ENCODE measurements at regions not wholly inside any gene's neighbourhood (a gene's known extent, or its start where the extent isn't known, plus 50 kb on each side); places are given as distances from the start of the nearest gene placed in this dataset.

DNA sequence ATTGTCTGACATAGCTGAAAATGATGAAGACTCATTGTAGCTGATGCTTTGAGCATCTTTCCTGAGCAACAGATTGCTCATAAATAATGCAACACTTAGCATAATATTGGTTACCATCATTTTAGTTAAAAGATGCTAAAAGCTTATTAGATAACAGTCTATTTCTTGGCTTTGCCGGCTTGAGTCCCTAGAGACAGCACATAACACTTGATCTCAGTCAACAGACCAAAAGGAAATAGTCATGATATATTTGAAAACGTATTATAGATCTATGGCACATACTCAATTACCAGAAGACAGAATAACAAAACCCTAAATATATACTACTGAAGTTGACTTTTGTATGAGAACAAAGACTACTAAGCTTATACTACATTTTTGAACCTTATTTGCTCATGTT, 846.7 kb upstream of the EPHA5 start:
- H3K36me3 ChIP-seq (replicated peaks; ENCODE audit: insufficient read depth, low read length): no peaks in the 10 kb centered on the region
- no peaks in the 10 kb centered on the region for H3K4me1 ChIP-seq (ENCODE audit: low read length)
- DNase-seq: no peak
- H3K27me3 ChIP-seq (replicated peaks; ENCODE audit: insufficient read depth, low read length): no peaks in the 10 kb centered on the region
- no peak overlapping the region for H2AFZ ChIP-seq (ENCODE audit: low read length)
- H3K27ac ChIP-seq (ENCODE audit: low read length): no peak overlapping the region
- H4K20me1 ChIP-seq (ENCODE audit: insufficient read depth, low read length): no peaks in the 10 kb centered on the region
- H3K9ac ChIP-seq (ENCODE audit: low read length): no peak overlapping the region
- no peak overlapping the region for H3K4me2 ChIP-seq (ENCODE audit: low read depth, low read length)
- no peaks in the 10 kb centered on the region for H3K79me2 ChIP-seq (ENCODE audit: low read length)
- no peak for TF ChIP-seq EZH2phosphoT487 (IDR thresholded peaks at IDR 0.05; ENCODE audit: low read length)
- no peaks in the 10 kb centered on the region for H3F3A ChIP-seq (ENCODE audit: insufficient read depth, low read length)
- no peak overlapping the region for H3K4me3 ChIP-seq (ENCODE audit: low read length)
- H3K9me3 ChIP-seq (replicated peaks; ENCODE audit: insufficient read depth, low read length): no peaks in the 10 kb centered on the region
- no peaks in the 10 kb centered on the region for H3K9me2 ChIP-seq (replicated peaks; ENCODE audit: insufficient read depth, low read length)

DNA sequence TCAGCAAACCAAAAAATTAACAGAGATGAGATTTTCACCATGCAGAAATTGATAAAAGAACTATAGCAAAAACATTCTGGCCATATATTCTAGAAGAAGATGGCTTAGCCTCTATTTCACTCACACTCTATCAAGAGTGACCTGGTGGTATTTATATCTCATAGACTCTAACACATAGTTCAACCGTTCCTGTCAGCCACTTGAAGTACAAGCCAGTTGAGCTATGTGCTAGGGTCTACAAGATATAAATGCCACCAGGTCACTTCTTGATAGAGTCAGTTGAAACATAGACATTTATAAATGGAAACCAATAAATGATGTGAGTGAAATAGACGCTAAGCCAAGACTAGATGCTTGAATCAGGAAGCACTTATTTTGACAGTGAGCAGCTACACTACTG, 836.7 kb upstream of the EPHA5 start:
- no peaks in the 10 kb centered on the region for H3K9me2 ChIP-seq (replicated peaks; ENCODE audit: insufficient read depth, low read length)
- no peaks in the 10 kb centered on the region for H3K79me2 ChIP-seq (ENCODE audit: low read length)
- no peaks in the 10 kb centered on the region for H3F3A ChIP-seq (ENCODE audit: insufficient read depth, low read length)
- H3K4me2 ChIP-seq (ENCODE audit: low read depth, low read length): no peak overlapping the region
- H3K4me3 ChIP-seq (ENCODE audit: low read length): no peak overlapping the region
- H3K27me3 ChIP-seq (replicated peaks; ENCODE audit: insufficient read depth, low read length): no peaks in the 10 kb centered on the region
- H3K9me3 ChIP-seq (replicated peaks; ENCODE audit: insufficient read depth, low read length): no peaks in the 10 kb centered on the region
- no peak overlapping the region for H2AFZ ChIP-seq (ENCODE audit: low read length)
- no peak for DNase-seq
- TF ChIP-seq EZH2 (optimal IDR thresholded peaks at IDR 0.05; ENCODE audit: low read depth, low read length) (no peak), EZH2phosphoT487 (IDR thresholded peaks at IDR 0.05; ENCODE audit: low read length) (no peak)
- TF ChIP-seq, protein P1, sequence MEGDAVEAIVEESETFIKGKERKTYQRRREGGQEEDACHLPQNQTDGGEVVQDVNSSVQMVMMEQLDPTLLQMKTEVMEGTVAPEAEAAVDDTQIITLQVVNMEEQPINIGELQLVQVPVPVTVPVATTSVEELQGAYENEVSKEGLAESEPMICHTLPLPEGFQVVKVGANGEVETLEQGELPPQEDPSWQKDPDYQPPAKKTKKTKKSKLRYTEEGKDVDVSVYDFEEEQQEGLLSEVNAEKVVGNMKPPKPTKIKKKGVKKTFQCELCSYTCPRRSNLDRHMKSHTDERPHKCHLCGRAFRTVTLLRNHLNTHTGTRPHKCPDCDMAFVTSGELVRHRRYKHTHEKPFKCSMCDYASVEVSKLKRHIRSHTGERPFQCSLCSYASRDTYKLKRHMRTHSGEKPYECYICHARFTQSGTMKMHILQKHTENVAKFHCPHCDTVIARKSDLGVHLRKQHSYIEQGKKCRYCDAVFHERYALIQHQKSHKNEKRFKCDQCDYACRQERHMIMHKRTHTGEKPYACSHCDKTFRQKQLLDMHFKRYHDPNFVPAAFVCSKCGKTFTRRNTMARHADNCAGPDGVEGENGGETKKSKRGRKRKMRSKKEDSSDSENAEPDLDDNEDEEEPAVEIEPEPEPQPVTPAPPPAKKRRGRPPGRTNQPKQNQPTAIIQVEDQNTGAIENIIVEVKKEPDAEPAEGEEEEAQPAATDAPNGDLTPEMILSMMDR (IDR thresholded peaks at IDR 0.05; ENCODE audit: low read length): no peak
- H3K9ac ChIP-seq (ENCODE audit: low read length): no peak overlapping the region
- no peaks in the 10 kb centered on the region for H4K20me1 ChIP-seq (ENCODE audit: insufficient read depth, low read length)
- no peak overlapping the region for H3K27ac ChIP-seq (ENCODE audit: low read length)
- no peaks in the 10 kb centered on the region for H3K36me3 ChIP-seq (replicated peaks; ENCODE audit: insufficient read depth, low read length)
- no peaks in the 10 kb centered on the region for H3K4me1 ChIP-seq (ENCODE audit: low read length)

DNA sequence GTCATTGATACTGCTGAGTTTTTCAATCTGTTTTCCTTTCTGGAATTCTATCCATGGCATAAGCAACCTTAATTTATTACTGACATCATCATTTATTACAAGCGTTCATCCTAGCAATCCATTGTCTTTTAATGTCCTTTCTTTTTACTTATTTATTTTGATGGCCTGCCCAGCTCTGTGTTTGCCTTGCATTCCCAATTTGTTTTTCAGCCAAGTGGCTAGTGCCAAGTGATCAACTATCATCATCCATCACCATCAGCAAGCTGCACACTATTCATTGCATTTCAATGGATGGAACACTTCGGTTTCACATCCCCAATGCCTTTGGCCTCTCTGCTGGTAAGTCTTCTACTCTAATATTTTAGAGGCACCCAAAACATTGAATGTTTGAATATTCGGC, 831.7 kb upstream of the EPHA5 start:
- no peak overlapping the region for H3K4me2 ChIP-seq (ENCODE audit: low read depth, low read length)
- TF ChIP-seq EZH2phosphoT487 (IDR thresholded peaks at IDR 0.05; ENCODE audit: low read length): no peak
- TF ChIP-seq EZH2 (optimal IDR thresholded peaks at IDR 0.05; ENCODE audit: low read depth, low read length): no peak
- TF ChIP-seq, protein P1 (IDR thresholded peaks at IDR 0.05; ENCODE audit: low read length): no peak

DNA sequence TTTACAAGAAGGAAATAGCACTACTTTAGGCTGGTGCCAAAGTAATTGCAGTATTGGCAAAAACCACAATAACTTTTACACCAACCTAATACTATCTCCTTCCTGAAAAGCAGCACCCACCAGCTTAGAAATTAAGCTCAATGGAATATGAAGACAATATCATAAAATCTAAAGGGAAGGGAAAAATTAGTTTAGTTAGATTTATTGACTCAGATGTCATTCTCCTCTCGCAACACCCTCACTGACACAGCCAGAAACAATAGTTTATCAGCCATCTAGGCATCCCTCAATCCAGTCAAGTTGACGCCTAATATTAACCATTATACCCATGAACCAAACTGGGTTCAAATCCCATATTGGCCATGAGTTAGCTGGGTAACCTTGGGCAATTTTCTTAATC, 820.4 kb upstream of the EPHA5 start:
- H3K4me3 ChIP-seq (ENCODE audit: low read length): no peak overlapping the region
- H2AFZ ChIP-seq (ENCODE audit: low read length): no peak overlapping the region
- no peak overlapping the region for H3K27ac ChIP-seq (ENCODE audit: low read length)
- no peaks in the 10 kb centered on the region for H3K36me3 ChIP-seq (replicated peaks; ENCODE audit: insufficient read depth, low read length)
- no peak for DNase-seq
- no peaks in the 10 kb centered on the region for H3K27me3 ChIP-seq (replicated peaks; ENCODE audit: insufficient read depth, low read length)
- no peaks in the 10 kb centered on the region for H3K9me2 ChIP-seq (replicated peaks; ENCODE audit: insufficient read depth, low read length)
- TF ChIP-seq, protein P1 (IDR thresholded peaks at IDR 0.05; ENCODE audit: low read length): no peak
- TF ChIP-seq EZH2 (optimal IDR thresholded peaks at IDR 0.05; ENCODE audit: low read depth, low read length): no peak
- no peaks in the 10 kb centered on the region for H4K20me1 ChIP-seq (ENCODE audit: insufficient read depth, low read length)
- H3K4me1 ChIP-seq (ENCODE audit: low read length): no peaks in the 10 kb centered on the region
- no peaks in the 10 kb centered on the region for H3K9me3 ChIP-seq (replicated peaks; ENCODE audit: insufficient read depth, low read length)
- H3K9ac ChIP-seq (ENCODE audit: low read length): no peak overlapping the region
- H3F3A ChIP-seq (ENCODE audit: insufficient read depth, low read length): no peaks in the 10 kb centered on the region
- H3K79me2 ChIP-seq (ENCODE audit: low read length): no peaks in the 10 kb centered on the region
- H3K4me2 ChIP-seq (ENCODE audit: low read depth, low read length): no peak overlapping the region

More for the DNA sequence above, 831.7 kb upstream of the EPHA5 start:
- H3K27ac ChIP-seq (ENCODE audit: low read length): no peak overlapping the region
- no peaks in the 10 kb centered on the region for H3K9me2 ChIP-seq (replicated peaks; ENCODE audit: insufficient read depth, low read length)
- no peaks in the 10 kb centered on the region for H3K27me3 ChIP-seq (replicated peaks; ENCODE audit: insufficient read depth, low read length)
- no peak overlapping the region for H3K9ac ChIP-seq (ENCODE audit: low read length)
- no peak overlapping the region for H3K4me3 ChIP-seq (ENCODE audit: low read length)
- H3K79me2 ChIP-seq (ENCODE audit: low read length): no peaks in the 10 kb centered on the region
- no peak overlapping the region for H2AFZ ChIP-seq (ENCODE audit: low read length)
- no peaks in the 10 kb centered on the region for H3K36me3 ChIP-seq (replicated peaks; ENCODE audit: insufficient read depth, low read length)
- no peaks in the 10 kb centered on the region for H3F3A ChIP-seq (ENCODE audit: insufficient read depth, low read length)
- no peak for DNase-seq
- H3K9me3 ChIP-seq (replicated peaks; ENCODE audit: insufficient read depth, low read length): no peaks in the 10 kb centered on the region
- H3K4me1 ChIP-seq (ENCODE audit: low read length): no peaks in the 10 kb centered on the region
- H4K20me1 ChIP-seq (ENCODE audit: insufficient read depth, low read length): no peaks in the 10 kb centered on the region

All from MM.1S (cell line).